Activated naive CD8-positive, alpha-beta T cell treated with anti-CD3 and anti-CD28 coated beads, Interleukin-2, amount 50 U/mL, for 16 hours (primary cell): ENCODE measurements at regions not wholly inside any gene's neighbourhood (a gene's known extent, or its start where the extent isn't known, plus 50 kb on each side); places are given as distances from the start of the nearest gene placed in this dataset.
"Not testable (repeated sequence)": the region's sequence is repeated elsewhere in the genome, so short reads cannot be mapped to it uniquely, and the experiment has no call there.

Experiments
- DNase-seq: peaks from one replicate; pipeline ENCODE4 v3.0.0-alpha.2; 2020; ENCODE audit warnings: low read depth, low spot score

DNA sequence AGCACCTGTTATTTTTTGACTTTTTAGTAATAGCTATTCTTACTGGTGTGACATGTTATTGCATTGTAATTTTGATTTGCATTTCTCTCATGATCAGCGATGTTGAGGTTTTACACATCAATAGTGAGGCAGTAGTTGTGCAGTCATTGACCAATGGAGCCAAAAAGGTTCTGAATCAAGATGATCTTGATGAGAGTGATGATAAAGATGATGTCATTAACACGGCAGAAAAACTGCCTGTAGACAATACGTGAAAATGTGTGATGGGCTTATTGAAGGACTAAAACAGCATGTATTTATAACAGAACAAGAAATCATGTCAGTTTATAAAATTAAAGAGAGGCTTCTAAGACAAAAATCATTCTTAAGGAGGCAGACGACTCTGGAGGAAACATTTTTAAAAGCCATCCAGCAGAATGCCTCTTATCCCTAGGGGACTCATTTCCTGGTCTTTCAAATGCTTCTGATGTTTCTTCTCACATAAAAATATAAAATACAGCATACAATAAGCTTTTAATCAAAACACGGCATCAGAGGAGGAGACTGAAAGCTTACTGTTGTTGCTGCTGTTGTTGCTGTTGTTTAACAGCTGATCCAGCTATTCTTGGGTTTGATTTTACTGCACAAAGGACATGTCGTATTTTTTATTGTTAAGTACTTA, 400.3 kb downstream of the LTN1 start:
- no peak for DNase-seq

DNA sequence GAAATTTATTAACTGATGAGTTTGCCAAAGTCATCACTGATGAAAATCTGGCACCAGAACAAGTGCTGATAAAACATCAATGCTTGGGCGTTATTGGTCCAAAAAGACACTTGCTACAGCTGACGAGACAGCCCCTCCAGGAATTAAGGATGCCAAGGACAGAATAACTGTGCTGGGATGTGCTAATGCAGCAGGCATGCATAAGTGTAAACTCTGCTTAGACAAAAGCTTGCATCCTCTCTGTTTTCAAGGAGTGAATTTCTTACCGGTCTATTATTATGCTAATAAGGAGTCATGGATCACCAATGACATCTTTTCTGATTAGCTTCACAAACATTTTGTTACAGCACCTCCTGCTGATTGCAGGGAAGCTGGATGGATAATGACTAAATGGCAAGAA, 402.0 kb downstream of the LTN1 start:
- no peak for DNase-seq

DNA sequence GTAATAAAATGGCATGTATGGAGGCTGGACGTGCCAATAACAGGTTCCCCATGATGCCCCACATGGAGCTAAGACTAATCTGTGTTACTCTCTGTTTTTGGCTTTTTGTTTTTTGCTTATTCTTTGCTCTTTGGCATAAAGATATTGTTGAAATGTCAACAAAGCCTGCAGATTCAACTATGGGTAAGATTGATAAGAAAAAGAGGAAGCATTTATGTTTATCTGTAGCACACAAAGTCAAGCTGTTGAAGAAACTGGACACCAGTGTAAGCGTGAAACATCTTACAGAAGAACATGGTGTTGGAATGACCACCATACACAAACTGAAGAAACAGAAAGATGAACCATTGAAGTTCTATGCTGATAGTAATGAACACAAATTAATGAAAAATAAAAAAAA, 402.7 kb downstream of the LTN1 start:
- no peak for DNase-seq

DNA sequence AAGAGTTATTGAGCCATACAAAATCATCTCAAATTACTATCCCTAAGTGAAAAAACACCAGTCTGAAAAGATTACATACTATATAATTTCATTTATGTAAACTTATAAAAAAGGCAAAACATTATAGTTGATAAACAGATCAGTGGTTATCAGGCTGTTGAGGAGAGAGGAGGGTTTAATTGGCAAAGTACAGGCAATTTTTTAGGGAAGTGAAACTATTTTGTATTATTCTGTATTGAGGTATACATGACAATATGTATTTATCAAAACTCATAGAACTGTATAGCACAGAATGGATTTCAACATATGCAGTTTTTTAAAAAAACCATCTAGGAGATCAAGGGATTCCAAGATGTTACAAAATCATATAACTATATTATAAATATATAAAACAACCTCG, 403.7 kb downstream of the LTN1 start:
- DNase-seq = no peak

DNA sequence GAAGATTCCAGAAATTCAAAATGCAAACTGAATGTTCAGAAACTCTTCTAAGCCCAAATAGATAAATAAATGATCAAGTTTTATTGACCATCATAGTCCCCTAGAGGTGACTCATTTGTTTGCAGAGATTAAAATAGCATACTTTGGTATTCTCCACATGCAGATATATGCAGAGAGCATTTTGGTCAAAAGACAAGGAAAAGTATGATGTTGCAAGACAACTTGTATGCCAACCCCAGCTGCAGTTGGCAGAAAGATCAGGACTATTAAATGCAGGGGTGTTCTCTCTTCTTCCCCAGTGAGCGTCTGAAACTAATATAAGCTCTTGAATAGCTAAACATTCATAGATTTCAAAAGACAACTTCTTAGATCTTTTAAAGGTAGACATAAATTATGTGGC, 404.9 kb downstream of the LTN1 start:
- no peak for DNase-seq

DNA sequence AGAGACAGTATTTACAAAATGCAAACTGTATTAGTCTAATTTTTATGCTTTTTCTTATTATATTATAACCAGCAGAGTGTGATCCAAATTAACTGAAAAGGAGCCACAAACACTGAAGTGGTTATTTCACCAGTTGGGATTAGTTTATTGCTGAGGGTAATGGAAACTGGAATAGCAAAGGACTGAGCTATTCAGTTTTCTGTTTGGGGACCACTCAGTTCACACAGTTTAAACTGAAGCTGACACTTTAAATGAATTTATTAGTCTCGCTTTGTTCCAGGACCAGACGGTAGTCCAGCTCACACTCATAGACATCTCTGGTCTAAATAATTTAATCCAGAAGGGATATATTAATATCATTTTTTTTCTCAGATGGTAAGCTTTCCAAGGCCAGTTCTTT, 410.7 kb downstream of the LTN1 start:
- no peak for DNase-seq

DNA sequence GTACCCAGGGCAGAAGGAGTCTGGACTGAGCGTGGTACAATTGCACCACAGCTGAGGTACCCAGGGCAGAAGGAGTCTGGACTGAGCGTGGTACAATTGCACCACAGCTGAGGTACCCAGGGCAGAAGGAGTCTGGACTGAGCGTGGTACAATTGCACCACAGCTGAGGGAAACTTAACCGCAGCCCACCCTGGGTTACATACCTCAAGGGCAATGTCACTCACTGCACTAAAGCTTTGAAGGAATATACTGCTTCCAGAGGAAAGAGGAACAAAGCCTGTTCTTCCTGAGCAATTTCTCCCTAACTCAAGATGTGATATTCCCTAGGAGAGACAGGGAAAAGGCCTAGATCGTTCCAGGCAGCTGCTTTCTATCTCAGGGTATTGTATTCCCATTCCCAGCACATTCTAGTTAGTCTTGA, 411.4 kb downstream of the LTN1 start:
- not testable (repeated sequence) for DNase-seq

DNA sequence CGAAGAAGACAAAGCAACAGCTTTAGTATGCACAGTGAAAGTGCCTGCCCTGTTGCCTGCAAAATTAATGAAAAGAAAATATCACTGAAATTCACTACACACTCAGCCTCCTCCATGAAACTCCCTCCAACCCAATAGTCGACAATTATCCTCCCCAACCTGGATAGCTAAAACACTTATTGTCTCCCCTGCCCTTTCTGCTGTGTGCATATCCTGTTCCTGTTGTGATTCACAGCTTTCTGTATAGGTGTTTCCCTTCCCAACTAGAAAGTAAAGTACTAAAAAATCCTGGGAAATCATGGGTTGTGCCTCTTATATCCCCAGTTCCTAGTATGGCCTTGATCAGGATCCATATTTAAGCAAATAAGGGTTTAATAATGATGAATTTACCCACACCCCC, 412.1 kb downstream of the LTN1 start:
- DNase-seq = no peak

DNA sequence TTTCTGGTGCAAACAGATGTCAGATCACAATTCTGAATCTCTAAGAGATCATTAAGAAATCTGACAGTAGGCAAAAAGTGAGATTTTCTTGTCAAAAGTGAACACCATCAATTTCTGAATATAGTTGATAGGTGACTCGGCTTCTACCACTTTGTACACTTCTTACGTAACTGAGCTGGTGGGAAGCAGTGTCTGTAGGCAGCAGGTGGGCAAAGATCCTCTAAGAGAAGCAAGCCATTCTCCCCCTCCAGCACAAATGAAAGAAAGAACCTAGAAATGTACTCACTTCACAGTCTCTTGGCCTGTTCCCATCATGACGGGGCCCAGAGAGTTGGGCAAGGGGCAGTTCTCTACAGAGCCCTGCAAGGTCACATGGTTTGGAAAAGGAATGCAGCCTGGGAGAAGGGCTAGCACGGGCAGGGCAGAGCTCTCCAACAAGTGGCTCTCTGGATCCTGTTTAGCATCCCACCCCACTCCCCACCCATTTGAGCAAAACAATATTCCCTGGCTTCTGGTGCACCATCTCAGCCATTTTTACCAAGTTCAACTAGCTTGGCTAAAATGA, 412.6 kb downstream of the LTN1 start:
- no peak for DNase-seq

DNA sequence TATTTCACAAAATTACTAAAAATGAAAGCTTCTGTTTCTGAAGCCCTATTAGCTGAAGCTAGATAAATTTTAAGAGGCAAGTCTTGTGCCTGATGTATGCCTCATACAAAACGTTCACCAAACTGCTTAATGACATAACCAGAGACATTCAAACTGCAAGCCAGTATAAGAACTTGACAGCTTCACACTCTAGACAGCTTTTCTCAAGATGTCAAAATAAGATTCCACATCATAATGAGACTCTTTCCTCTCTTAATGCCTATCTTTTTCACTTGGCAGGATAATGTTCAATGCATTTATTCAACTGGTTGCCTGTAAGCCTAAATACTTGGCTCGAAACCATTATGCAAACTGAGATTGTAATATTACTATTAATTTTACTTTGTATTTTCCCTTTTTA, 424.0 kb downstream of the LTN1 start:
- DNase-seq = no peak

DNA sequence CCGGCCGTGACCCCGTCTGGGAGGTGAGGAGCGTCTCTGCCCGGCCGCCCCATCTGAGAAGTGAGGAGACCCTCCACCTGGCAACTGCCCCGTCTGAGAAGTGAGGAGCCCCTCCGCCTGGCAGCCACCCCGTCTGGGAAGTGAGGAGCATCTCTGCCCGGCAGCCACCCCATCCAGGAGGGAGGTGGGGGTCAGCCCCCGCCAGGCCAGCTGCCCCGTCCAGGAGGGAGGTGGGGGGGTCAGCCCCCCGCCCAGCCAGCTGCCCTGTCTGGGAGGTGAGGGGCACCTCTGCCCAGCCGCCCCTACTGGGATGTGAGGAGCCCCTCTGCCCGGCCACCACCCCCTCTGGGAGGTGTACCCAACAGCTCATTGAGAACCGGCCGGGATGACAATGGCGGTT, 428.7 kb downstream of the LTN1 start:
- not testable (repeated sequence) for DNase-seq

DNA sequence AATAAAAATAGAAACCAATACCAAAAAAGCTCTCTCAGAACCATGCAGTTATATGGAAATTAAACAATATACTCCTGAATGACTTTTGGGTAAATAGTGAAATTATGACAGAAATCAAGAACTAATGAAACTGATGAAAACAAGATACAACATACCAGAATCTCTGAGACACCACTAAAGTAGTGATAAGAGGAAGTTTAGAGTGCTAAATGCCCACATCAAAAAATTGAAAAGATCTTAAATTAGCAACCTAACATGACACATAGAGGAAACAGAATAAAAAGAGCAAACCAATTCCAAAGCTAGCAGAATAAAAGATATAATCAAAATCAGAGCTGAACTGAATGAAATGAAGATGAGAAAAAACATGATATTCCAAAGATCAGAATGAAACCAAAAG, 430.9 kb downstream of the LTN1 start:
- no peak for DNase-seq

DNA sequence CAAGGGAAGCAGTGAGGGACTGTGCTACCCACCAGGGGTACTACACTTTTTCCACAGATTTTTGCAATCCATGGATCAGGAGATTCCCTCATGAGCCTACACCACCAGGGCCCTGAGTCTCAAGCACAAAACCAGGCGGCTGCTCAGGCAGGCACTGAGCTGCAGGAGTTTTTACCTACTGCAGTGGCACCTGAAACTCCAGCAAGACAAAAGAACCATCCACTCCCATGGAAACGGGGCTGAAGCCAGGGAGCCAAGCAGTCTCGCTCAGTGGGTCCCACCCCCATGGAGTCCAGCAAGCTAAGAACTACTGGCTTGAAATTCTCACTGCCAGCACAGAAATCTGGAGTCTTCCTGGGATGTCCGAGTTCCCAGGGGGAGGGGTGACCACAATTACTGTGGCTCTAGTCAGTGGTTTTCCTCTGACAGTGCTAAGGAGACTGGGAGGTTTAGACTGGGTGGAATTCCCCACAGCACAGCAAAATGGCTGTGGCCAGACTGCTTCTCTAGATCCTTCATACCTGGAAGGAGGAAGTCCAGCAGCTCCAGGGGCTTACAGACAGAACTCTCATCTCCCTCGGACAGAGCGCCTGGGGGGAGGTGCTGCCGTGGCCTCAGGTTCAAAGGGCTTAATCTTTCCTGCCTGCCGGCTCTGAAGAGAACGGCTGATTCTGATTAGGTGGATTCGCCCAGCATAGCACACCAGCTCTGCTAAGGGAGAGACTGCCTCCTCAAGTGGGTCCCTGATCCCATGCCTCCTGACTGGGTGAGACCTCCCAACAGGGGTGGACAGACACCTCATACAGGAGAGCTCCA, 437.8 kb downstream of the LTN1 start:
- DNase-seq = no peak

DNA sequence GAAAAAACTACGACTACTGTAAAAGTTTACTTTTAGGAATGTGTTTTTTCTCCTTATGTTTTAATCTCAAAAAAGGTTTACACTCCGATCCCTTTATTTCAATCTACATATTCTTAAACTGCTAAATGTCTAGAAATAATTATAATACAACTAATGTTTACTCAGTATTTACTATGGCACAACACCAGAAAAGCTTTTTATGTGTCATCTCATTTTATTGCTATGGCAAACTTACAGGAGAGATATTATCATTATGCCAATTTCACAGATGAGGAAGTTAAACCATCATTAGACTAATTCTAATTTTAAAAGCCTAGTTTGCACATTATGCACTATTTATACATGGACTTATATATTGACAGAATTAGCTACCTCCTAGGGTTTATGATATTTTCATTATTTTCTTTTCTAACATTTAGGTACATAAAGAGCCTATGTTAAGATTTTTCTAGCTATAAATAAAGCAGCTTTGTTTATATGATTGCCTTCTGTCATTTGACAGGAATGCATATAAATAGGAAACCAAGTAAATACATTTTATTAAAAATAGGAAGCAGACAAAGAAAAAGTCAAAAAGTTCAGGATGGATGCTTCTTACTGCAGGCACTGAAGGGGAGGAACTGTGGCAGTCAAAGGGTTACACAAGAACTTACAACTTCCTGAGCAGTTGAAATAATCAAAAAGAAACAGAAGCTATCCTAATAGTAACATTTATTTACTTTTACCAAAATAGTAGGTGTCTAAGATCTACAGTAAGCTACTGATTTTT, 442.4 kb downstream of the LTN1 start:
- no peak for DNase-seq

DNA sequence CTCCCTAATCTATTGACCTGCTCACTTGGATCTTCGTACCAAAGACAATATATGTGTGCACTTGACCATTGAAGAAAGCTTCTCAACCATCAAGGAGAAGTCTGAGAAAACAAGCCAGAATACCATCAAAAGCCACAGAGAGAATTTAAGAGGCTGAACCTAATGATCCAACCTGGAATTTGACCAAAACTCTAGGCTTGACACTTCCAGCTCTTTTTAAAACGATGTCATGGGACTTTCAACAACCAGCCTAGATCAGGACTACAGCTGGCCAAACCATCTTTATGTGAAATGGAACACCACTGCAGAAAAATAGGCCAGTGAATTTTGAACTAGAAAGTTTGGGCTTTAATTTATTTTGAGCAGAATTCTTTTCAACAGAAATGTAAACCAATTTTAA, 444.4 kb downstream of the LTN1 start:
- DNase-seq = no peak

DNA sequence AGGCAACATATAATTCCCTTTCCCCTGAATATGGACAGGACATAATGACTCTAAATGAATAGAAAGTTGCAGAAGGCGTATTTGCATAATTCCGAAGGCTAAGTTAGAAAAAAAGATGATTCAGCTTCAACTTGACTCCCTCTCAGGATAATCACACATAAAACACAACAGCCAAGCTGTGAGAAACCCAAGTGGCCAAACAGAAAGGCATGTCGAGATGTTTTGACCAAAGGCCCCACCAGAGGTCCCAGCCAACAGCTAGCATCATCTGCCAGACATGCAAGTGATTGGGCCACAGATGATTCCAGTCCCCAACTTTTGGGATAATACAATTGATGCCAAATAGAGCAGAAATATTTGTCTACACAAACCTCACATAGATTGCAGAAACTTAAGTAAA, 444.9 kb downstream of the LTN1 start:
- DNase-seq = no peak

DNA sequence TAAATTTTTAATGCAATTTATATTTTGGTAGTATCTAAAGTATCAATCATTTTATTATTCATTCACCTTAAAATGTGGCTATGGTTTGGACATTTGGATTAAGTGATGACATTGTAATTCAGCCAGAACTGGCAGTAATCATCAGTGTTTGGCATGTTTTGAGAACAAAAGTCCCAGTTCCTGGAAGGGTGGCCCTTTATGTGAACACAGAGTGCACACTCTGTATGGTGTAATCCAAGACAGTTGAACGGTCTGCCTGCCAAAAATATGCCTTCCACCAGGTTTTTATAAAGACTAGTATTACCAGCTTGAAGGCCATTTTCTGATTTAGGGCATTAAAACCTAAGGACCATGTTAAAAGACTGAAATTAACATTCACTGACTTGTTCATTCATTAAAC, 448.7 kb downstream of the LTN1 start:
- no peak for DNase-seq

DNA sequence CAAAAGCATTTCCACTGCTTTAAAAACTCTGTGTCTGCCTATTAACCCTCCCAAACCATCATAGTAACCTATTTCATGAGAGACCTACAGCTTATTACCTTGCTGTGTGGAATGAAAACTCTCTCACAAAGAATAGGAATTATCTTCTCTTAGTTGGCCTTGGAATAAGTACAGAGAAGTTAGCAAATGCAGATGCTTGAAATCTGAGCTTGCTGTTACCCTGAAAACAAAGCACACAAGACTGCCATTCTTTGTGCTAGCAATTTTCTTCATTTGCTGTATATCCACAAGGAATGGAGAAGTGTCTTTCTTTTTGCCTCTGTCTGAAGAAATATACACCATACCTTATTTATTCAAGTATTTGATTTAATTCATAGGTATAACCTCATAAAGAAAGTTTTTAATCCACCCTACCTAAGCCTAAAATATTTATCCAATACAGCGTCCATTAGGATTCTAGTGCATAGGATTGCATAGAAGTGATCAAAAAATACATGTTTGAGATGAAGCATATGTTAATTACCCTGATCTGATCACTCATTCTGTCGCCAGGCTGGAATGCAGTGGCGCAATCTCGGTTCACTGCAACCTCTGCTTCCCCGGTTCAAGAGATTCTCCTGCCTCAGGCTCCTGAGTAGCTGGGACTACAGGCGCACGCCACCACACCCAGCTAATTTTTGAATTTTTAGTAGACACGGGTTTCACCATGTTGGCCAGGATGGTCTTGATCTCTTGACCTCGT, 451.1 kb downstream of the LTN1 start:
- no peak for DNase-seq

DNA sequence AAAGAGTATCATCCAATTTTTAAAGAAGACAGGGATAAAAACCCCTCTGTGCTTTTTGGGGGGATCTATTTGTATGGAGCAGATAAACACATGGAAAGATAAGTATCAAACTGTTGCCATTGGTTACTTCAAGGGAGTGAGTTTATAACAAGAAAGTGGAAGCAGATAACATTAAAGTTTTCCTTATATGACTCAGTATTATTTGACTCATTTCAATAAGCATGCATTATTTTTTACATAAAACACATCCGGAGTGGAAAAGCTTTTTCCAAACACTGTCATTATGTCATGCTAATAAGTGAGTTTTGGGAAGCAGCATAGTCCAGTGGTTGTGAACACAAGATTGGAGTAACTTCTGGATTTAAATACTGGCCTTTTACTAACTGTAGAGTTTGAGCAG, 452.2 kb downstream of the LTN1 start:
- DNase-seq = no peak

DNA sequence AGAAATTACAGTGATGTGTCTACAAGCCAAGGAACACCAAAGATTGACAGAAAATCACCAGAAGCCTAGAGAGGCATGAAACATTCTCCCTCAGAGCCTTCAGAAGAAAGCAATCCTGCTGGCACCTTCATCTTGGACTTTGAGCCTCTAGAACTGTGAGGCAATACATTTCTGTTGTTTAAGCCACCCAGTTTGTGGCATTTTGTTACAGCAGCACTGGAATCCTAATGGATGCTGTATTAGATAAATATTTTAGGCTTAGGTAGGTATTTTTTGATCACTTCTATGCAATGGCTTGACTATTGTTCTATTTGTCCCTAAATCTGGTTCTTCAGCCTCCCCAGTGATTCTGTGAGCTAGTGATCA, 453.1 kb downstream of the LTN1 start:
- DNase-seq = no peak

DNA sequence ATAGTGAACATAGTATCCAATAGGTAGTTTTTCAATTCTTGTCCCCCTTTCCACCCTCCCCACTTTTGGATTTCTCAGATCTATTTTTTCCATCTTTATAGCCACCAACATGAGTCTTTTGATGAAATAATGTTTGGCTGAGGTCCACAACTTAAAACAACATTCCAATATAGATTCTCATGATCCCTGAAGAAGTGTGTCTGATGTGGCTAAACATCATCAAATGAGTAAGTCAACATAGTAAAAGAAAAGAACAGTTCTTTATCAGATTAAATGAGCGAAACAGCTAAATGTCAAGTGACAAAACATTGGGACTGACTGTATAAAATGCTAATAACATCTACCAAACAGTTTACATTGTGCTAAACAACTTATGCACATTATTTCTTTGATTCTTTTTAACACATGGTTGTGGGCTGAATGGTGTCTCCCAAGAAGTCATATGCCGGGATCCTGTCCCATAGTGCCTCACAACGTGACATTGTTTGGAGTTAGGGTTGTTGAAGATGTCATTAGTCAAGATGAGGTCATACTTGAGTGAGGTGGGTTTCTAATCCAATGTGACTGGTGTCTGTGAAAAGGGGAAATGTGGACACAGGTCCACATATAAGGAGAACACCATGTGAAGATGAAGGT, 453.6 kb downstream of the LTN1 start:
- no peak for DNase-seq
